SW 1271 (cell line): ENCODE measurements at regions not wholly inside any gene's neighbourhood (a gene's known extent, or its start where the extent isn't known, plus 50 kb on each side); places are given as distances from the start of the nearest gene placed in this dataset.

Experiments used
- DNase-seq, 2 experiments: peaks; one replicate each; lab custom pipeline; 2025; lab: John Stamatoyannopoulos, UW

DNA sequence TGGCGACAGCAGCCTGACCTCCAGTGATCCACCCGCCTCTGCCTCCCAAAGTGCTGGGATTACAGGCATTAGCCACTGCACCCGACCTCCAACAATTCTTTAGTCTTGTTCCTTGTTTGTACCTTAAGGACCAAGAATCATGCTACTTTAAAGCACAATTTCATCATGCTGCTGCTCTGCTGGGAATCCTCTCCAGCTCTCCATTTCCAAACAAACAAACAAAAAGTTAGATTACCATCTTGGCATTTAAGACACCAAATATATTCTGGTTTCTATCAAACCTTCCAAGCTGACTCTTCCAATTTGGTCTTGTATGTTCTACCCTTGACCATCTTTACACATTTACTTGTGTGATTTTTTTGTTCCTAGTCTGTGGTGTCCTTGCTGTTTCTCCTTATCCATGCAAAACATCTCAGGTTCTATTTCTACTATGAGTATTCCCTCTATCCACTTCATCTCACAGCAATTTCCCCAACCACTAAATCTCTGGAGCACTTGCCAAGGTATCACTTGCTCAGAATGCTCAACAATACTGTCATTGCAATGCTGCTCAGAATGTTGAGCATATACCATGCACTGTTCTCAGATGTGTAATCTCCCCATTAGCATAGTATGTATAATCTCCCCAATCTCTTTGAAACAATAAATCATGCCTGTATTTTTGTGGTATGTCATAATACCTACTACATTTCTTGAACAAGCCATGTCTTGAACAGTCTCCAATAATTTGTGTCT, 73.2 kb upstream of the GALNT5 start:
- no peak for DNase-seq

GRCh38 chr2:157185476-157186227, 71.9 kb upstream of the GALNT5 start:
- no peak for DNase-seq

GRCh38 chr2:157190151-157190550, 67.4 kb upstream of the GALNT5 start:
- no peak for DNase-seq

DNA sequence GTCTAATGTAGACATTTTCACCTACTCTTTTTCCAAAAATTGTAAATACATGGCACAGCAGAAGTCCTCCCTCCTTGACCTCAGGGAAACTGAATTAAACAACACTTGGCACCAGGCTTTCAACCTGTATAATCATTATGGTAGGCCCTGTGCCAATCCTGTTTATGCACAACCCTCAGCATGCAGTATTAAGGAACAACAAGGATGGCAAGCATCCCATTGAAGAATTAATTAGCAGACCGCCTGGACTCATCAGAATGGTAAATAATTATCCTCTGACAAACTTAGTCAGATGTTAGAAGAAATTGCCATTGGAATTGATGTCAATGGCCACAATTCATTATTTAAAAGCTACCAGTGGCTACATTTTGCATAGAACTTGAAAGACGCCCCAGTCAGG, 66.3 kb upstream of the GALNT5 start:
- DNase-seq = no peak

GRCh38 chr2:157192445-157193423, 64.8 kb upstream of the GALNT5 start:
- no peak for DNase-seq

DNA sequence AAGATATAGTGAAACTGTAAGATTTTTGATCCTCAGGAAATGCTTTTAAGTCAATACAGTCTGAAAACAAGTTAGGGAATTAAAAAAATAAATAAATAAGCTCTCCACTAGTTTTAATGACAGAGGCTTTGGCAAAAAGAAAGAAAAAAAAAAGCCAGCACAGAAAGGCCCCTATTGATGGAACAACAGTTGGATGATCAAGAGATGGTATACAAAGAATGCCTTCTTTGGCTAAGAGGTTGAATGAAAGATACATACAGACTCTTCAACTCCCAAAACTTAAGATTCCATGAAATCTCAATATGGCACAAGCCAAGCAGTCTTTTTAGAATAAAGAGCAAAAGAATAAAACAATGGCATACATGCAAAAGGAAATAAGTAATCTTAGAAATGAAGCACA, 64.0 kb upstream of the GALNT5 start:
- no peak for DNase-seq

GRCh38 chr2:157194097-157194688, 63.3 kb upstream of the GALNT5 start:
- peak in 1 of 2 experiments; percentile 56 for DNase-seq

DNA sequence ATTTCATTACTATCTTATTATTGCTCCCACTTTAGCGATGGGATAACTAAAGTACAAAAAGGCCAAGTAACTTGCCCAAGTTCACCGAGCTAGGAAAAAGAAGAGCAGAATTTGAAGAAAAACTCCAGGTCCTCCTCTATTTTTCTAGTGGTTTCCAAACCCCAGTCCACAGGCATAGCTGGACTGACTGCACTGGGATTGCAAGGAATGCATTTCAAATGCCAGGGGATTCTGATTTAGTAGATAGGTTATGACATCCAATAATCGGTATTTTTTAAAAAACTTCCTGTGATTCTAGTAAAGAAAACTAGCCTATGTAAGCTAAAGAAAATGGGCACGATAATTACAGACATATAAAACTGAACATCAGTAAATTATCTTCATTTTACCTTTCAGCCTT, 62.7 kb upstream of the GALNT5 start:
- no peak for DNase-seq

DNA sequence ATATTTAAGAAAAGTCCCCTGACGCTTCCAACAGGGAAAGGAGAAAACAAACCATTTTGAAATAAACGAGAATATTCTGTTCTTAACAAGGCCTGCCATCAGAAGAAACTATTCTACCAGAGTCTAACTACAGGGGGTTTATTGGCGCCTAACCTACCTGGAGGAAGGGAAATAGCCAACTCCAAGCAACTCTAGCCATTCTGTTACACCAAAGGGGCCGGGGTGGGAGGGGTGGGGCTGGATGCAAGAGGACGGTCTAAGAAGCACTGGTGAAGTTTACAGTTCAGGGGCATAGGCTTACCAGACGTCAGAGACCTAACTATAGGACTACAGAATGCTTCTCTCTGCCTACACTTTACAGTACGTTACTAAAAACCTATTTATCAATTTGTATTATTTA, 60.5 kb upstream of the GALNT5 start:
- DNase-seq = no peak

DNA sequence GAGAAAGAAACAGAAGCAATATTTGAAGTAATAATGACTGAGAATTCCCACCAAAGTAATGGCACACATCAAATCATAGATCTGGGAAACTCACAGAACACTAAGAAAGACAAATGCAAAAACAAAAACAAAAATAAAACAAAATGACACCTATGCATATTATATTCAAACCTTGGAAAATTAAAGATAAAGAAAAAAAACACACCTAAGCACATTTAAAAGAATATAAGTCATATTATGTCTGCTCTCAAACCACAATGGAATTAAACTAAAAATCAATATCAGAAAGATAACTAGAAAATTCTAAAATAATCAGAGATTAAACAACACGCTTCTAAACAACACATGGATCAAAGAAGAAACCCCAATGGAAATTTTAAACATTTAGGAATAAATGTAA, 59.7 kb upstream of the GALNT5 start:
- DNase-seq = no peak

- no peak for DNase-seq
Observed at GRCh38 chr2:157203651-157204050, 53.9 kb upstream of the GALNT5 start.

GRCh38 chr2:157204401-157204800, 53.1 kb upstream of the GALNT5 start:
- DNase-seq = no peak

DNA sequence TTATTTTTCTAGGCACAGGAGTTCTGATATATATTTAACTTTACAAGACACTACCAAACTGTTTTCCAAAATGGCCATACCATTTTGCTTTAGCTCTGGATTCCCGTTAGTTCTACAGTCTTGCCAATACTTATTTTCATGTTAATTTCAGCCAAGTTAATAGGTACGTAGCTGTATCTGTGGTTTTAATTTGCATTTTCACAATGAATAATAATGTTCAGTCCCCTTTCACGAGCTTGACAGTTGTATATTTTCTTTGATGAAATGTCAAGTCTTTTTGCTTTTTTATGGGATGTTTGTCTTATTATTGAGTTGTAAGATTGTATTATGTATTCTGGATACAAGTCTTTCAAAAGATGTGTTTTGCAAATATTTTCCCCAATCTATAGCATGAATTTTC, 50.6 kb upstream of the GALNT5 start:
- DNase-seq = no peak
